HFFc6 (cell line): ENCODE measurements at regions not wholly inside any gene's neighbourhood (a gene's known extent, or its start where the extent isn't known, plus 50 kb on each side); places are given as distances from the start of the nearest gene placed in this dataset.

ENCODE experiments used
- DNase-seq: peaks from one replicate; pipeline ENCODE4 v3.0.0-alpha.2; 2018
- H3K27ac Mint-ChIP-seq: 2 replicates; pipeline ENCODE4 v1.8.0; 2020; ENCODE audit warnings: mild to moderate bottlenecking, mixed read lengths
- H3K27me3 Mint-ChIP-seq: 2 replicates; pipeline ENCODE4 v1.8.0; 2021; ENCODE audit warnings: mild to moderate bottlenecking, moderate library complexity, mixed read lengths; ENCODE audit not compliant: insufficient read depth
- H3K36me3 Mint-ChIP-seq: 2 replicates; pipeline ENCODE4 v1.8.0; 2021; ENCODE audit warnings: low read depth, mixed read lengths
- H3K4me1 Mint-ChIP-seq: 2 replicates; pipeline ENCODE4 v1.8.0; 2020; ENCODE audit warnings: low read depth, mixed read lengths
- H3K4me3 Mint-ChIP-seq: 2 replicates; pipeline ENCODE4 v1.8.0; 2020; ENCODE audit warnings: mild to moderate bottlenecking, moderate library complexity, mixed read lengths
- H3K9me3 Mint-ChIP-seq: 2 replicates; pipeline ENCODE4 v1.8.0; 2020; ENCODE audit warnings: mild to moderate bottlenecking, mixed read lengths
- TF ChIP-seq, protein P1 (sequence below): fragments of 200-600 bp; sonication (generic); IDR thresholded peaks from 2 replicates; pipeline ENCODE4 v1.5.0; 2021; ENCODE audit warnings: antibody characterized with exemption, mild to moderate bottlenecking

DNA sequence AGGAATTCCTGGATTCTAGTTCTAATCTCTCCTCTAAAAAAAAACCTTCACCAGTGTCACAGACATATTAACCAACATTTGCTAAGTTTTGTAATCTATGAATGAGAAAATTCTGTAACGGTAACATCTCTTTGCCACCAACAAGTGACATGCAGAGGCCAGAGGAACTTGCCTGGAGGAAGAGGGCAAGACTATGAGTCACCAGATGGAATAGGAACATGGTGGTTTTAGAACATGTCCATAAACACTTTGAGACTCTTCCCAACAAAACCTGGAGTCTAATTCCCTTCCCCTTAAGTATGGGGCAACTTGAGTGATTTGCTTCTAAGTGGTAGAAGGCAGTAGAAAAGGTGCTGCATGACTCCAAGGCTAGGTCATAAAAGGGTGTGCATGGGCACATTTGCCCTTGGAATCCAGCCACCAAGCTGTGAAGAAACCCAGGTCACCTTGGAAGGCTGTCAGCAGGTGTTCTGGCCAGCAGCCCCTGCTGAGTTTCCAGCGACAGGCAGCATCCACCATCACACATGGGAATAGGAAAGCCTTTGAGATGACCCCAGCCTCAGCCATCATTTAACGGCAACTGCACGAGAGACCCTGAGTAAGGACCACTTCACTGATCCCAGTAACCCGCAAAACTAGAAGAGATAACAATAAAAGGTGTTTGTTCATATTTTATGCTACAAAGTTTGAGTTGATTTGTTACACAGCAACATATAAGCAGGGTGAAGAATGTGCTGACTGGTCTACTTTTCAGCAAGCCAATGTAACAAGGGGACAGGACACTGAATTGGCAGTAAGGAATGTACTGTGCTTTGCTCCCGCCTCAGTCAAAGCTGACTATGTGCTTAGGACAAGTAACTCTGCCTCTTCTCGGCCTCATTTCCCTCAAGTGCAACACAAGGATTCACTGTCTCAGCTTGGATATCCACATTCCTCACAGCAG is 90.6 kb downstream of the SKA1 start:
- Mint-ChIP-seq H3K9me3 (peaks cover 5% of the 10 kb centered on the region), H3K4me1 (no peaks in the 10 kb centered on the region), H3K27me3 (no peaks in the 10 kb centered on the region), H3K36me3 (no peaks in the 10 kb centered on the region), H3K4me3 (no peak overlapping the region), H3K27ac (no peak overlapping the region)
- DNase-seq: no peak
- TF ChIP-seq, protein P1, sequence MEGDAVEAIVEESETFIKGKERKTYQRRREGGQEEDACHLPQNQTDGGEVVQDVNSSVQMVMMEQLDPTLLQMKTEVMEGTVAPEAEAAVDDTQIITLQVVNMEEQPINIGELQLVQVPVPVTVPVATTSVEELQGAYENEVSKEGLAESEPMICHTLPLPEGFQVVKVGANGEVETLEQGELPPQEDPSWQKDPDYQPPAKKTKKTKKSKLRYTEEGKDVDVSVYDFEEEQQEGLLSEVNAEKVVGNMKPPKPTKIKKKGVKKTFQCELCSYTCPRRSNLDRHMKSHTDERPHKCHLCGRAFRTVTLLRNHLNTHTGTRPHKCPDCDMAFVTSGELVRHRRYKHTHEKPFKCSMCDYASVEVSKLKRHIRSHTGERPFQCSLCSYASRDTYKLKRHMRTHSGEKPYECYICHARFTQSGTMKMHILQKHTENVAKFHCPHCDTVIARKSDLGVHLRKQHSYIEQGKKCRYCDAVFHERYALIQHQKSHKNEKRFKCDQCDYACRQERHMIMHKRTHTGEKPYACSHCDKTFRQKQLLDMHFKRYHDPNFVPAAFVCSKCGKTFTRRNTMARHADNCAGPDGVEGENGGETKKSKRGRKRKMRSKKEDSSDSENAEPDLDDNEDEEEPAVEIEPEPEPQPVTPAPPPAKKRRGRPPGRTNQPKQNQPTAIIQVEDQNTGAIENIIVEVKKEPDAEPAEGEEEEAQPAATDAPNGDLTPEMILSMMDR: no peak

- no peaks in the 10 kb centered on the region for H3K4me1 Mint-ChIP-seq
- TF ChIP-seq, protein P1: no peak
- no peaks in the 10 kb centered on the region for H3K27me3 Mint-ChIP-seq
- no peak overlapping the region for H3K4me3 Mint-ChIP-seq
- H3K36me3 Mint-ChIP-seq: no peaks in the 10 kb centered on the region
- H3K27ac Mint-ChIP-seq: no peak overlapping the region
- DNase-seq: no peak
- H3K9me3 Mint-ChIP-seq: peaks cover 11% of the 10 kb centered on the region
These were observed 91.8 kb downstream of the SKA1 start for GRCh38 chr18:50466634-50467033.

- TF ChIP-seq, protein P1: no peak
- Mint-ChIP-seq H3K27me3 (no peaks in the 10 kb centered on the region), H3K27ac (no peak overlapping the region), H3K4me1 (no peaks in the 10 kb centered on the region), H3K4me3 (no peak overlapping the region), H3K9me3 (peaks cover 11% of the 10 kb centered on the region), H3K36me3 (no peaks in the 10 kb centered on the region)
- no peak for DNase-seq
These were observed 91.1 kb upstream of the MAPK4 start for GRCh38 chr18:50468807-50469206.

DNA sequence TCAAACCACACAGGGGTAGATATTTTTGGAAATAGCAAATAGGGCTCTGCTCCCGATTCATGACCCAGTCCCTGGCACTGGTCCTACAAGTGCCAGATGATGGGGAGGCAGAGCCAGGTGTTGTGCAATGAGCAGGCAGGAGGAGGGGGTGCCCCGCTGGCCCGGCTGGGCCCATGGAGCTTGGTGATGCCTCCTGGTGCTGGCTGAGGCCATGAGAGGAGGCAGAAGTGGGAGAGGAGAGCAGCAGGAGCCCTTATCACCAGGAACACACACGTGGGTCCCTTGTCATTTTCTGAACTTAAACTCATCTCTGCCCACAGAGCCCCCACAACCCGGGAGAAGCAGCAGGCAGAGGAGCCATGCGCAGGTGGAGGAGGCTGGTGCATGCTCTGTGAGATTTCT is 90.5 kb upstream of the MAPK4 start:
- H3K27me3 Mint-ChIP-seq: no peaks in the 10 kb centered on the region
- no peaks in the 10 kb centered on the region for H3K4me1 Mint-ChIP-seq
- H3K36me3 Mint-ChIP-seq: no peaks in the 10 kb centered on the region
- H3K9me3 Mint-ChIP-seq: peaks cover 13% of the 10 kb centered on the region
- no peak overlapping the region for H3K27ac Mint-ChIP-seq
- DNase-seq: no peak
- no peak overlapping the region for H3K4me3 Mint-ChIP-seq
- TF ChIP-seq, protein P1: no peak

DNA sequence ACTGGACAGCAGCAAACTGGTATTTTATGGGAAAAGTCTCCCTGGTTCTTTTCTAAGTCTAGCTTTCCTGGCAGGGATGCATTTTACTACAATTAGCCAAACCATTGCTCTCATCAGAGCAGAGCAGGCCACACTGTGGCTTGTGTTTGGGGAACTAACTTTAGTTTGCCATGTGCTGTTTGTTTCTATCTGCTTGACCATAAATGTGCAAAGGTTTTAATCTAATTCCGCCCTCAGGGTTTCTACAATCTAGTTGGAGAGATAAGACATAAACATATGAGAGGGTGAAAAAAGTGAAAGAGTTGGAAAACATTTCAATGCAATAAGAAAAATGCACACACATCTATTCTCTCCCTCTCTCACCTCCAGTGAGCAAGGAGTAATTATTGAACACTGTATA is 86.9 kb upstream of the MAPK4 start:
- Mint-ChIP-seq H3K4me3 (no peak overlapping the region), H3K27me3 (no peaks in the 10 kb centered on the region), H3K36me3 (no peaks in the 10 kb centered on the region), H3K9me3 (peaks cover 23% of the 10 kb centered on the region), H3K4me1 (no peaks in the 10 kb centered on the region), H3K27ac (no peak overlapping the region)
- DNase-seq: no peak
- TF ChIP-seq, protein P1: no peak
